Urinary bladder (tissue), 3 donors: ENCODE measurements at regions not wholly inside any gene's neighbourhood (a gene's known extent, or its start where the extent isn't known, plus 50 kb on each side); places are given as distances from the start of the nearest gene placed in this dataset.
"Not testable (repeated sequence)": the region's sequence is repeated elsewhere in the genome, so short reads cannot be mapped to it uniquely, and the experiment has no call there.

Experiments used
- DNase-seq: peaks from one replicate; pipeline ENCODE4 v3.0.0-alpha.2; 2015; ENCODE audit errors: extremely low spot score
- H3K27ac ChIP-seq: one replicate; pipeline ENCODE4 v1.5.1; 2013; ENCODE audit warnings: low read depth, mild to moderate bottlenecking, moderate library complexity
- H3K36me3 ChIP-seq: one replicate; pipeline ENCODE4 v1.6.1; 2013; ENCODE audit warnings: mild to moderate bottlenecking, moderate library complexity; ENCODE audit not compliant: insufficient read depth
- H3K4me1 ChIP-seq: one replicate; pipeline ENCODE4 v1.6.1; 2013; ENCODE audit warnings: mild to moderate bottlenecking, moderate library complexity; ENCODE audit not compliant: insufficient read depth
- H3K4me3 ChIP-seq: one replicate; pipeline ENCODE4 v1.5.1; 2013; ENCODE audit warnings: low read depth, low read length
- WGBS: extraction: QIAGEN DNeasy Blood & Tissue Kit; methylation state at CpG from one replicate; pipeline ENCODE4 v1.1.7; 2013; 5-methylcytosine and 5-hydroxymethylcytosine counted together
- donor health status: healthy with polysubstance abuse.
- donor health status: healthy.

GRCh38 chr7:22028656-22029055, 83.0 kb upstream of the CDCA7L start:
- not testable (repeated sequence) for H3K27ac ChIP-seq, H3K4me3 ChIP-seq, DNase-seq, H3K4me1 ChIP-seq, H3K36me3 ChIP-seq
- 96% methylated on average over 25 of the region's 25 CpGs for WGBS

- no peaks in the 10 kb centered on the region for H3K36me3 ChIP-seq
- H3K4me3 ChIP-seq: no peak overlapping the region
- no peaks in the 10 kb centered on the region for H3K4me1 ChIP-seq
- no peak overlapping the region for H3K27ac ChIP-seq
- DNase-seq: no peak
- 91% methylated on average over 2 of the region's 2 CpGs for WGBS
Measured at GRCh38 chr7:22027475-22027874, 81.8 kb upstream of the CDCA7L start.

GRCh38 chr7:22025983-22026382, 80.3 kb upstream of the CDCA7L start:
- H3K4me3 ChIP-seq: no peak overlapping the region
- H3K4me1 ChIP-seq: no peaks in the 10 kb centered on the region
- no peaks in the 10 kb centered on the region for H3K36me3 ChIP-seq
- no peak for DNase-seq
- 79% methylated on average over 7 of the region's 7 CpGs for WGBS
- no peak overlapping the region for H3K27ac ChIP-seq

GRCh38 chr7:22025075-22025474, 79.4 kb upstream of the CDCA7L start:
- Histone ChIP-seq H3K36me3 (no peaks in the 10 kb centered on the region), H3K4me1 (no peaks in the 10 kb centered on the region), H3K4me3 (no peak overlapping the region), H3K27ac (no peak overlapping the region)
- no peak for DNase-seq
- WGBS: 97% methylated on average over 2 of the region's 2 CpGs

- Histone ChIP-seq H3K36me3 (no peaks in the 10 kb centered on the region), H3K4me3 (no peak overlapping the region), H3K27ac (no peak overlapping the region), H3K4me1 (no peaks in the 10 kb centered on the region)
- DNase-seq: no peak
- 90% methylated on average over 3 of the region's 3 CpGs for WGBS
Measured at GRCh38 chr7:22019931-22020330, 74.2 kb upstream of the CDCA7L start.

GRCh38 chr7:22016507-22016906, 70.8 kb upstream of the CDCA7L start:
- DNase-seq: no peak
- WGBS: 57% methylated on average over 5 of the region's 5 CpGs
- no peak overlapping the region for H3K27ac ChIP-seq
- no peak overlapping the region for H3K4me3 ChIP-seq
- no peaks in the 10 kb centered on the region for H3K4me1 ChIP-seq
- H3K36me3 ChIP-seq: no peaks in the 10 kb centered on the region

GRCh38 chr7:22013711-22014110, 68.0 kb upstream of the CDCA7L start:
- no peak for DNase-seq
- Histone ChIP-seq H3K27ac (no peak overlapping the region), H3K4me3 (no peak overlapping the region), H3K4me1 (no peaks in the 10 kb centered on the region), H3K36me3 (no peaks in the 10 kb centered on the region)
- WGBS: 88% methylated on average over 4 of the region's 4 CpGs

GRCh38 chr7:22008683-22009082, 63.0 kb upstream of the CDCA7L start:
- Histone ChIP-seq H3K4me1 (no peaks in the 10 kb centered on the region), H3K4me3 (no peak overlapping the region), H3K27ac (no peak overlapping the region), H3K36me3 (no peaks in the 10 kb centered on the region)
- DNase-seq: no peak
- 77% methylated on average over 5 of the region's 5 CpGs for WGBS

- Histone ChIP-seq H3K4me1 (no peaks in the 10 kb centered on the region), H3K4me3 (no peak overlapping the region), H3K36me3 (no peaks in the 10 kb centered on the region), H3K27ac (no peak overlapping the region)
- no peak for DNase-seq
- WGBS: 37% methylated on average over 5 of the region's 5 CpGs
Measured at GRCh38 chr7:22008087-22008486, 62.4 kb upstream of the CDCA7L start.

- no peak for DNase-seq
- Histone ChIP-seq H3K4me3 (no peak overlapping the region), H3K27ac (no peak overlapping the region), H3K4me1 (no peaks in the 10 kb centered on the region), H3K36me3 (no peaks in the 10 kb centered on the region)
- WGBS: 61% methylated on average over 1 of the region's 1 CpG
Measured at GRCh38 chr7:22005151-22005550, 59.5 kb upstream of the CDCA7L start.

- Histone ChIP-seq H3K4me3 (no peak overlapping the region), H3K36me3 (no peaks in the 10 kb centered on the region), H3K4me1 (no peaks in the 10 kb centered on the region), H3K27ac (no peak overlapping the region)
- DNase-seq: no peak
- 28% methylated on average over 1 of the region's 1 CpG for WGBS
Measured at GRCh38 chr7:22002726-22003125, 57.0 kb upstream of the CDCA7L start.

GRCh38 chr7:22001345-22002004, 55.8 kb upstream of the CDCA7L start:
- H3K36me3 ChIP-seq: no peaks in the 10 kb centered on the region
- H3K27ac ChIP-seq: no peak overlapping the region
- no peaks in the 10 kb centered on the region for H3K4me1 ChIP-seq
- no peak overlapping the region for H3K4me3 ChIP-seq
- DNase-seq: peak; percentile 15
- WGBS: 20% methylated on average over 8 of the region's 8 CpGs

- 89% methylated on average over 6 of the region's 6 CpGs for WGBS
- no peaks in the 10 kb centered on the region for H3K36me3 ChIP-seq
- H3K27ac ChIP-seq: no peak overlapping the region
- DNase-seq: no peak
- H3K4me3 ChIP-seq: no peak overlapping the region
- H3K4me1 ChIP-seq: no peaks in the 10 kb centered on the region
Measured at GRCh38 chr7:21999896-22000295, 54.2 kb upstream of the CDCA7L start.

- Histone ChIP-seq H3K4me1 (no peaks in the 10 kb centered on the region), H3K36me3 (no peaks in the 10 kb centered on the region), H3K27ac (no peak overlapping the region), H3K4me3 (no peak overlapping the region)
- 58% methylated on average over 1 of the region's 1 CpG for WGBS
- no peak for DNase-seq
Measured at GRCh38 chr7:21996641-21997040, 50.9 kb upstream of the CDCA7L start.
